HepG2 (cell line): ENCODE measurements at regions not wholly inside any gene's neighbourhood (a gene's known extent, or its start where the extent isn't known, plus 50 kb on each side); places are given as distances from the start of the nearest gene placed in this dataset.
A peak's percentile ranks its signal among the peaks of the same experiment; 100 is the strongest.

ENCODE experiments used
- BCL6 ChIP-seq: IDR thresholded peaks from 2 replicates; pipeline ENCODE4 v1.6.1; 2016; ENCODE audit warnings: missing genetic modification reagents, missing compliant biosample characterization
- FOSL1 ChIP-seq: sonication (generic); formaldehyde crosslinking; IDR thresholded peaks from 2 replicates; pipeline ENCODE4 v1.9.0; 2021; ENCODE audit warnings: missing genetic modification reagents, borderline replicate concordance
- FOXA1 ChIP-seq, 2 experiments: fragments of 450-650 bp in 1 of 2; sonication (generic) in 1 of 2; formaldehyde crosslinking in 1 of 2; IDR thresholded peaks; 2 replicates each; pipeline versions ENCODE4 v1.4.0 to v1.6.1; 2016 to 2020; ENCODE audit warnings: missing genetic modification reagents in 1 of 2
- FOXP4 ChIP-seq: sonication (generic); formaldehyde crosslinking; IDR thresholded peaks from 2 replicates; pipeline ENCODE4 v1.4.0; 2020; ENCODE audit warnings: missing genetic modification reagents
- GMEB1 ChIP-seq: sonication (generic); formaldehyde crosslinking; IDR thresholded peaks from 2 replicates; pipeline ENCODE4 v1.5.1; 2020; ENCODE audit warnings: missing genetic modification reagents, mild to moderate bottlenecking, borderline replicate concordance
- MED1 ChIP-seq: sonication (generic); formaldehyde crosslinking; IDR thresholded peaks from 2 replicates; pipeline ENCODE4 v1.4.0; 2020; ENCODE audit warnings: missing genetic modification reagents
- NCOR1 ChIP-seq: fragments of 200-600 bp; sonication (generic); IDR thresholded peaks from 2 replicates; pipeline ENCODE4 v1.7.0; 2017; ENCODE audit warnings: antibody characterized with exemption, low read length, borderline replicate concordance
- NR2F2 ChIP-seq: IDR thresholded peaks from 2 replicates; pipeline ENCODE4 v1.6.1; 2012; ENCODE audit warnings: low read depth, inconsistent platforms, borderline replicate concordance
- SMAD3 ChIP-seq: sonication (generic); formaldehyde crosslinking; IDR thresholded peaks from 2 replicates; pipeline ENCODE4 v1.4.0; 2020; ENCODE audit warnings: missing genetic modification reagents
- ZBTB43 ChIP-seq: sonication (generic); formaldehyde crosslinking; conservative IDR thresholded peaks from 2 replicates; pipeline ENCODE4 v1.4.0; 2020; ENCODE audit warnings: missing genetic modification reagents
- ZNF142 ChIP-seq: sonication (generic); formaldehyde crosslinking; IDR thresholded peaks from 2 replicates; pipeline ENCODE4 v1.4.0; 2020; ENCODE audit warnings: missing genetic modification reagents
- ZNF503 ChIP-seq: sonication (generic); formaldehyde crosslinking; IDR thresholded peaks from 2 replicates; pipeline ENCODE4 v1.4.0; 2020; ENCODE audit warnings: missing genetic modification reagents
- ZNF652 ChIP-seq: IDR thresholded peaks from 2 replicates; pipeline ENCODE4 v1.6.1; 2016; ENCODE audit warnings: low read depth, borderline replicate concordance

- TF ChIP-seq BCL6 (peak; percentile 75), ZBTB43 (CRISPR knock-in tag) (peak; percentile 75; the same call in 1 of the 2 replicates), ZNF652 (CRISPR knock-in tag) (0 out of 2 replicates have a peak, but pooled peaks have one; percentile 13), SMAD3 (CRISPR knock-in tag) (peak; percentile 47; the same call in 1 of the 2 replicates), MED1 (peak; percentile 94), FOXP4 (CRISPR knock-in tag) (peak; percentile 96), ZNF142 (CRISPR knock-in tag) (0 out of 2 replicates have a peak, but pooled peaks have one; percentile 20), GMEB1 (CRISPR knock-in tag) (peak; percentile 23; the same call in 1 of the 2 replicates), FOXA1 (IDR thresholded peaks at IDR 0.05) (peak; percentile 51; the same call in 1 of the 2 replicates), FOXA1 (CRISPR knock-in tag; IDR thresholded peaks at IDR 0.05) (peak; percentile 82), ZNF503 (peak; percentile 77; the same call in 1 of the 2 replicates), FOSL1 (CRISPR knock-in tag) (peak; percentile 93), NR2F2 (peak; percentile 69; the same call in 1 of the 2 replicates), NCOR1 (peak; percentile 50; the same call in 1 of the 2 replicates)
Observed at GRCh38 chr7:76118253-76119036, 70.5 kb downstream of the MDH2 start (continued).
